HepG2 (cell line): ENCODE measurements at regions not wholly inside any gene's neighbourhood (a gene's known extent, or its start where the extent isn't known, plus 50 kb on each side); places are given as distances from the start of the nearest gene placed in this dataset.

Source experiments
- ATAC-seq: fragments of 200-7000 bp; cut with Tn5 transposase; 3 replicates; pipeline ENCODE4 v1.9.1; 2020; ENCODE audit warnings: mild to moderate bottlenecking, moderate library complexity
- BruUV-seq: library from RNA; stranded (reverse); fragments of 400-500 nt; replicated peaks from 2 replicates; lab custom pipeline; 2021; lab: Mats Ljungman, UMichigan
- CTCF ChIA-PET: fragments of 300-600 bp; formaldehyde crosslinking; extraction: SDS; loops from one replicate; lab custom pipeline; 2021; ENCODE audit warnings: low total read pairs, inconsistent platforms, low intra/inter-chr PET ratio; lab: Yijun Ruan, JAX
- POLR2A ChIA-PET: fragments of 350-600 bp; sonication (Branson Sonifier 250); formaldehyde crosslinking; loops from one replicate; lab custom pipeline; 2020; ENCODE audit warnings: antibody characterized with exemption, inconsistent platforms; lab: Yijun Ruan, JAX
- DNase-seq: peaks from one replicate; pipeline ENCODE4 v3.0.0-alpha.2; 2015; ENCODE audit warnings: low spot score
- FAIRE-seq: peaks from 3 replicates; lab custom pipeline; 2011; peaks lifted over from hg19 to GRCh38; lab: Jason Lieb, UNC
- H2AFZ ChIP-seq: one replicate; pipeline ENCODE4 v1.6.1; 2011; ENCODE audit warnings: low read length, inconsistent platforms
- H3K27ac ChIP-seq: fragments of 300-600 bp; 3 replicates; pipeline ENCODE4 v1.8.0; 2011; ENCODE audit warnings: mixed run types, mild to moderate bottlenecking, mixed read lengths, low read length, inconsistent platforms; ENCODE audit not compliant: insufficient read depth; ENCODE audit errors: extremely low read length
- H3K27me3 ChIP-seq, 2 experiments: fragments of 200-600 bp in 1 of 2; 2 replicates in 1 of 2; 3 replicates in 1 of 2; pipeline versions ENCODE4 v1.6.0 to v1.8.0; 2011; ENCODE audit warnings: low read length in 2 of 2, mild to moderate bottlenecking in 2 of 2, moderate library complexity in 2 of 2, inconsistent platforms in 1 of 2; ENCODE audit not compliant: insufficient read depth in 2 of 2, control insufficient read depth in 1 of 2
- H3K36me3 ChIP-seq, 2 experiments: fragments of 200-600 bp in 1 of 2; replicated peaks in 1 of 2; 2 replicates in 1 of 2; 3 replicates in 1 of 2; pipeline versions ENCODE4 v1.5.1 to v1.8.0; 2011; ENCODE audit warnings: low read length in 2 of 2, inconsistent platforms in 1 of 2; ENCODE audit not compliant: insufficient read depth in 2 of 2, control insufficient read depth in 1 of 2
- H3K4me1 ChIP-seq: 2 replicates; pipeline ENCODE4 v1.5.1; 2012; ENCODE audit warnings: low read length, inconsistent platforms; ENCODE audit not compliant: insufficient read depth
- H3K4me2 ChIP-seq: 2 replicates; pipeline ENCODE4 v1.6.0; 2011; ENCODE audit warnings: low read depth, low read length, inconsistent platforms
- H3K4me3 ChIP-seq, 3 experiments: fragments of 200-600 bp in 1 of 3; sonication (generic), shearing (Covaris generic) in 1 of 3; replicated peaks in 1 of 3; 2 replicates each; pipeline ENCODE4 v1.5.1; 2011 to 2016; ENCODE audit warnings: low read length in 3 of 3, inconsistent platforms in 2 of 3, low read depth in 2 of 3, mild to moderate bottlenecking in 2 of 3, control low read depth in 1 of 3, mixed read lengths in 1 of 3; ENCODE audit not compliant: insufficient read depth in 1 of 3
- H3K79me2 ChIP-seq: one replicate; pipeline ENCODE4 v1.6.1; 2011; ENCODE audit warnings: low read length, inconsistent platforms; ENCODE audit not compliant: insufficient read depth
- H3K9ac ChIP-seq: 2 replicates; pipeline ENCODE4 v1.6.0; 2011; ENCODE audit warnings: mild to moderate bottlenecking, low read depth, low read length, inconsistent platforms; ENCODE audit not compliant: insufficient read depth
- H3K9me3 ChIP-seq: 2 replicates; pipeline ENCODE4 v1.5.1; 2012; ENCODE audit warnings: mild to moderate bottlenecking, low read length
- H4K20me1 ChIP-seq: 2 replicates; pipeline ENCODE4 v1.6.0; 2011; ENCODE audit warnings: inconsistent platforms, mild to moderate bottlenecking, low read length, moderate library complexity; ENCODE audit not compliant: insufficient read depth
- ELF4 ChIP-seq: sonication (generic); formaldehyde crosslinking; IDR thresholded peaks from 2 replicates; pipeline ENCODE4 v1.5.0; 2020; ENCODE audit warnings: missing genetic modification reagents, mild to moderate bottlenecking, moderate library complexity, borderline replicate concordance
- GABPA ChIP-seq, 2 experiments: IDR thresholded peaks; 2 replicates each; pipeline ENCODE4 v1.6.1; 2011 to 2016; ENCODE audit warnings: low read depth in 2 of 2, low read length in 1 of 2, missing biosample characterization in 1 of 2, missing genetic modification characterization in 1 of 2
- IKZF5 ChIP-seq: IDR thresholded peaks from 2 replicates; pipeline ENCODE4 v1.6.1; 2018; ENCODE audit warnings: missing genetic modification reagents, mild to moderate bottlenecking, missing compliant biosample characterization
- MAFK ChIP-seq, 2 experiments: IDR thresholded peaks in 1 of 2; conservative IDR thresholded peaks in 1 of 2; 2 replicates each; pipeline ENCODE4 v1.6.1; 2011; ENCODE audit warnings: improper control_type of control experiment in 2 of 2, low read length in 2 of 2
- SKI ChIP-seq: fragments of 450-650 bp; IDR thresholded peaks from one replicate; pipeline ENCODE4 v1.6.1; 2018; ENCODE audit warnings: mild to moderate bottlenecking; ENCODE audit not compliant: partially characterized antibody
- TEAD2 ChIP-seq: sonication (generic); formaldehyde crosslinking; IDR thresholded peaks from 2 replicates; pipeline ENCODE4 v1.9.0; 2021; ENCODE audit warnings: missing genetic modification reagents
- ZFP62 ChIP-seq: sonication (generic); formaldehyde crosslinking; IDR thresholded peaks from 2 replicates; pipeline ENCODE4 v1.4.0; 2020; ENCODE audit warnings: missing genetic modification reagents
- ZNF703 ChIP-seq: sonication (generic); formaldehyde crosslinking; IDR thresholded peaks from 2 replicates; pipeline ENCODE4 v1.5.1; 2020; ENCODE audit warnings: missing genetic modification reagents, mild to moderate bottlenecking, moderate library complexity, borderline replicate concordance
- ZSCAN22 ChIP-seq: sonication (generic); formaldehyde crosslinking; IDR thresholded peaks from 2 replicates; pipeline ENCODE4 v1.4.0; 2020; ENCODE audit warnings: mild to moderate bottlenecking, missing genetic modification reagents
- WGBS: methylation state at CpG from one replicate; pipeline ENCODE4 v1.1.6; 2017; ENCODE audit warnings: low lambda C conversion rate; 5-methylcytosine and 5-hydroxymethylcytosine counted together
- in situ Hi-C: cut with HindIII; loops from 2 replicates; pipeline ENCODE4 v1.10.0; 2017; ENCODE audit warnings: low pct_unique_long_range_greater_than_20kb; ENCODE audit not compliant: extremely low pct_ligation_motif_present
- intact Hi-C: fragments of 100-400 bp; cut with micrococcal nuclease; formaldehyde crosslinking; loops from one replicate; pipeline ENCODE4 v1.10.0; 2022; ENCODE audit not compliant: unreplicated experiment
- TF ChIP-seq, protein P1 (sequence below): sonication (generic); formaldehyde crosslinking; conservative IDR thresholded peaks from 2 replicates; pipeline ENCODE4 v1.8.0; 2022; ENCODE audit warnings: mild to moderate bottlenecking, moderate library complexity, missing genetic modification reagents
- TF ChIP-seq, protein P2 (sequence below): sonication (generic); formaldehyde crosslinking; IDR thresholded peaks from 2 replicates; pipeline ENCODE4 v1.4.0; 2020; ENCODE audit warnings: low read depth, mild to moderate bottlenecking, missing genetic modification reagents

GRCh38 chr13:76472916-76473315 lies 413.3 kb downstream of the KCTD12 start:
- FAIRE-seq = no peak
- Histone ChIP-seq H3K27me3 (0 out of 5 replicates have a peak, but pooled peaks cover 0 to 3% of the 10 kb centered on the region in 2 experiments), H3K36me3 (no peaks in the 10 kb centered on the region), H3K4me3 (no peak overlapping the region), H3K79me2 (no peaks in the 10 kb centered on the region), H3K27ac (no peak overlapping the region), H2AFZ (no peak overlapping the region), H3K9me3 (no peaks in the 10 kb centered on the region), H3K9ac (no peak overlapping the region), H4K20me1 (no peaks in the 10 kb centered on the region), H3K4me2 (no peak overlapping the region), H3K4me1 (no peaks in the 10 kb centered on the region)
- no peak for ATAC-seq
- no peak for DNase-seq
- TF ChIP-seq ELF4 (CRISPR knock-in tag) (no peak), ZSCAN22 (no peak), TEAD2 (CRISPR knock-in tag) (no peak), ZFP62 (CRISPR knock-in tag) (no peak), MAFK (conservative IDR thresholded peaks at IDR 0.05 in 1 of 2, IDR thresholded peaks at IDR 0.05 in 1 of 2; ENCODE audit: low read length in 2 of 2) (no peak), IKZF5 (CRISPR knock-in tag) (no peak), ZNF703 (no peak), SKI (no peak), GABPA (IDR thresholded peaks at IDR 0.05; ENCODE audit: low read depth, low read length) (no peak), GABPA (CRISPR knock-in tag; IDR thresholded peaks at IDR 0.05; ENCODE audit: low read depth) (no peak)
- TF ChIP-seq, protein P1, sequence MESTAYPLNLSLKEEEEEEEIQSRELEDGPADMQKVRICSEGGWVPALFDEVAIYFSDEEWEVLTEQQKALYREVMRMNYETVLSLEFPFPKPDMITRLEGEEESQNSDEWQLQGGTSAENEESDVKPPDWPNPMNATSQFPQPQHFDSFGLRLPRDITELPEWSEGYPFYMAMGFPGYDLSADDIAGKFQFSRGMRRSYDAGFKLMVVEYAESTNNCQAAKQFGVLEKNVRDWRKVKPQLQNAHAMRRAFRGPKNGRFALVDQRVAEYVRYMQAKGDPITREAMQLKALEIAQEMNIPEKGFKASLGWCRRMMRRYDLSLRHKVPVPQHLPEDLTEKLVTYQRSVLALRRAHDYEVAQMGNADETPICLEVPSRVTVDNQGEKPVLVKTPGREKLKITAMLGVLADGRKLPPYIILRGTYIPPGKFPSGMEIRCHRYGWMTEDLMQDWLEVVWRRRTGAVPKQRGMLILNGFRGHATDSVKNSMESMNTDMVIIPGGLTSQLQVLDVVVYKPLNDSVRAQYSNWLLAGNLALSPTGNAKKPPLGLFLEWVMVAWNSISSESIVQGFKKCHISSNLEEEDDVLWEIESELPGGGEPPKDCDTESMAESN (CRISPR knock-in tag) = no peak
- TF ChIP-seq, protein P2, sequence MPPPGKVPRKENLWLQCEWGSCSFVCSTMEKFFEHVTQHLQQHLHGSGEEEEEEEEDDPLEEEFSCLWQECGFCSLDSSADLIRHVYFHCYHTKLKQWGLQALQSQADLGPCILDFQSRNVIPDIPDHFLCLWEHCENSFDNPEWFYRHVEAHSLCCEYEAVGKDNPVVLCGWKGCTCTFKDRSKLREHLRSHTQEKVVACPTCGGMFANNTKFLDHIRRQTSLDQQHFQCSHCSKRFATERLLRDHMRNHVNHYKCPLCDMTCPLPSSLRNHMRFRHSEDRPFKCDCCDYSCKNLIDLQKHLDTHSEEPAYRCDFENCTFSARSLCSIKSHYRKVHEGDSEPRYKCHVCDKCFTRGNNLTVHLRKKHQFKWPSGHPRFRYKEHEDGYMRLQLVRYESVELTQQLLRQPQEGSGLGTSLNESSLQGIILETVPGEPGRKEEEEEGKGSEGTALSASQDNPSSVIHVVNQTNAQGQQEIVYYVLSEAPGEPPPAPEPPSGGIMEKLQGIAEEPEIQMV (CRISPR knock-in tag) = no peak
- WGBS = 0% methylated on average over 2 of the region's 2 CpGs
- in situ Hi-C loops = loop anchor here (5.0 to 10.0 kb wide), 2 partner anchors 596 to 778 kb away; no protein-coding TSS in a partner anchor
- BruUV-seq = no TSS peak
- ChIA-PET CTCF (interaction anchor here (1.2 to 2.5 kb wide), 5 partner anchors 431 to 798 kb away, joined by 3 to 25 read pairs (median 9); no protein-coding TSS in a partner anchor), POLR2A (no interaction called here)
- intact Hi-C loops = loop anchor here (1.0 to 5.0 kb wide), 6 partner anchors 430 to 786 kb away; no protein-coding TSS in a partner anchor
